ENCODE measurements at regions not wholly inside any gene's neighbourhood (a gene's known extent, or its start where the extent isn't known, plus 50 kb on each side); places are given as distances from the start of the nearest gene placed in this dataset.

- H3K4me3 Mint-ChIP-seq, result no peak overlapping the region
- no peak overlapping the region for H3K27ac Mint-ChIP-seq
- Histone ChIP-seq H3K27me3 (ENCODE audit: insufficient read depth, low read length, poor library complexity, severe bottlenecking) (no peaks in the 10 kb centered on the region), H3K36me3 (ENCODE audit: insufficient read depth, low read length) (no peaks in the 10 kb centered on the region), H3K4me3 (ENCODE audit: low read length) (no peak overlapping the region), H3K9me3 (ENCODE audit: low read length) (no peaks in the 10 kb centered on the region), H3K27ac (ENCODE audit: low read depth, low read length) (no peak overlapping the region), H3K4me1 (ENCODE audit: insufficient read depth, low read length) (no peaks in the 10 kb centered on the region)
- H3K4me1 Mint-ChIP-seq, result no peaks in the 10 kb centered on the region
- CTCF ChIA-PET, result no interaction called here
- no peaks in the 10 kb centered on the region for H3K27me3 Mint-ChIP-seq
- no peak for DNase-seq
- POLR2A ChIA-PET, result no interaction called here
- peaks cover 0 to 20% (median 4%) of the 10 kb centered on the region in 5 donors for H3K9me3 Mint-ChIP-seq
- H3K36me3 Mint-ChIP-seq, result no peaks in the 10 kb centered on the region
These were observed 336.4 kb upstream of the GRM7 start for GRCh38 chr3:6524479-6524878.

- no peaks in the 10 kb centered on the region for H3K36me3 Mint-ChIP-seq
- no peak overlapping the region for H3K4me3 Mint-ChIP-seq
- Histone ChIP-seq H3K4me3 (ENCODE audit: low read length) (no peak overlapping the region), H3K27ac (ENCODE audit: low read depth, low read length) (no peak overlapping the region), H3K4me1 (ENCODE audit: insufficient read depth, low read length) (no peaks in the 10 kb centered on the region), H3K9me3 (ENCODE audit: low read length) (no peaks in the 10 kb centered on the region), H3K27me3 (ENCODE audit: insufficient read depth, low read length, poor library complexity, severe bottlenecking) (no peaks in the 10 kb centered on the region), H3K36me3 (ENCODE audit: insufficient read depth, low read length) (no peaks in the 10 kb centered on the region)
- ChIA-PET POLR2A (no interaction called here), CTCF (no interaction called here)
- H3K27me3 Mint-ChIP-seq, result no peaks in the 10 kb centered on the region
- DNase-seq, result no peak
- no peak overlapping the region for H3K27ac Mint-ChIP-seq
- H3K4me1 Mint-ChIP-seq, result no peaks in the 10 kb centered on the region
- peaks cover 0 to 16% (median 7%) of the 10 kb centered on the region in 5 donors for H3K9me3 Mint-ChIP-seq
These were observed 334.6 kb upstream of the GRM7 start for GRCh38 chr3:6526321-6526720.

- no peaks in the 10 kb centered on the region for H3K4me1 Mint-ChIP-seq
- Histone ChIP-seq H3K27ac (ENCODE audit: low read depth, low read length) (no peak overlapping the region), H3K4me1 (ENCODE audit: insufficient read depth, low read length) (no peaks in the 10 kb centered on the region), H3K36me3 (ENCODE audit: insufficient read depth, low read length) (no peaks in the 10 kb centered on the region), H3K4me3 (ENCODE audit: low read length) (no peak overlapping the region), H3K9me3 (ENCODE audit: low read length) (no peaks in the 10 kb centered on the region), H3K27me3 (ENCODE audit: insufficient read depth, low read length, poor library complexity, severe bottlenecking) (no peaks in the 10 kb centered on the region)
- H3K27me3 Mint-ChIP-seq, result no peaks in the 10 kb centered on the region
- ChIA-PET POLR2A (no interaction called here), CTCF (no interaction called here)
- H3K4me3 Mint-ChIP-seq, result no peak overlapping the region
- peaks cover 0 to 13% (median 10%) of the 10 kb centered on the region in 5 donors for H3K9me3 Mint-ChIP-seq
- H3K36me3 Mint-ChIP-seq, result no peaks in the 10 kb centered on the region
- no peak overlapping the region for H3K27ac Mint-ChIP-seq
- no peak for DNase-seq
These were observed 334.1 kb upstream of the GRM7 start for GRCh38 chr3:6526861-6527260.

- Histone ChIP-seq H3K4me1 (ENCODE audit: insufficient read depth, low read length) (no peaks in the 10 kb centered on the region), H3K4me3 (ENCODE audit: low read length) (no peak overlapping the region), H3K36me3 (ENCODE audit: insufficient read depth, low read length) (no peaks in the 10 kb centered on the region), H3K9me3 (ENCODE audit: low read length) (no peaks in the 10 kb centered on the region), H3K27ac (ENCODE audit: low read depth, low read length) (no peak overlapping the region), H3K27me3 (ENCODE audit: insufficient read depth, low read length, poor library complexity, severe bottlenecking) (no peaks in the 10 kb centered on the region)
- DNase-seq, result no peak
- H3K4me3 Mint-ChIP-seq, result no peak overlapping the region
- H3K27me3 Mint-ChIP-seq, result no peaks in the 10 kb centered on the region
- H3K9me3 Mint-ChIP-seq, result peaks cover 3 to 15% (median 10%) of the 10 kb centered on the region in 5 donors
- POLR2A ChIA-PET, result no interaction called here
- H3K36me3 Mint-ChIP-seq, result no peaks in the 10 kb centered on the region
- CTCF ChIA-PET, result no interaction called here
- H3K4me1 Mint-ChIP-seq, result no peaks in the 10 kb centered on the region
- no peak overlapping the region for H3K27ac Mint-ChIP-seq
These were observed 332.0 kb upstream of the GRM7 start for GRCh38 chr3:6528951-6529350.

- Histone ChIP-seq H3K27me3 (ENCODE audit: insufficient read depth, low read length, poor library complexity, severe bottlenecking) (no peaks in the 10 kb centered on the region), H3K9me3 (ENCODE audit: low read length) (no peaks in the 10 kb centered on the region), H3K27ac (ENCODE audit: low read depth, low read length) (no peak overlapping the region), H3K4me3 (ENCODE audit: low read length) (no peak overlapping the region), H3K36me3 (ENCODE audit: insufficient read depth, low read length) (no peaks in the 10 kb centered on the region), H3K4me1 (ENCODE audit: insufficient read depth, low read length) (no peaks in the 10 kb centered on the region)
- DNase-seq, result no peak
- Mint-ChIP-seq H3K9me3 (peaks cover 3 to 22% (median 13%) of the 10 kb centered on the region in 5 donors), H3K4me3 (no peak overlapping the region), H3K27ac (no peak overlapping the region), H3K27me3 (no peaks in the 10 kb centered on the region), H3K4me1 (no peaks in the 10 kb centered on the region), H3K36me3 (no peaks in the 10 kb centered on the region)
- CTCF ChIA-PET, result no interaction called here
- POLR2A ChIA-PET, result no interaction called here
These were observed 329.8 kb upstream of the GRM7 start for GRCh38 chr3:6531153-6531552.

- Mint-ChIP-seq H3K27ac (no peak overlapping the region), H3K4me1 (no peaks in the 10 kb centered on the region), H3K27me3 (no peaks in the 10 kb centered on the region), H3K36me3 (no peaks in the 10 kb centered on the region), H3K4me3 (no peak overlapping the region), H3K9me3 (peaks cover 8 to 22% (median 13%) of the 10 kb centered on the region in 5 donors)
- no peak for DNase-seq
- Histone ChIP-seq H3K27ac (ENCODE audit: low read depth, low read length) (no peak overlapping the region), H3K27me3 (ENCODE audit: insufficient read depth, low read length, poor library complexity, severe bottlenecking) (no peaks in the 10 kb centered on the region), H3K4me1 (ENCODE audit: insufficient read depth, low read length) (no peaks in the 10 kb centered on the region), H3K9me3 (ENCODE audit: low read length) (no peaks in the 10 kb centered on the region), H3K36me3 (ENCODE audit: insufficient read depth, low read length) (no peaks in the 10 kb centered on the region), H3K4me3 (ENCODE audit: low read length) (no peak overlapping the region)
- POLR2A ChIA-PET, result no interaction called here
- CTCF ChIA-PET, result no interaction called here
These were observed 328.8 kb upstream of the GRM7 start for GRCh38 chr3:6532101-6532500.

GRCh38 chr3:6540981-6541380 is 319.9 kb upstream of the GRM7 start:
- H3K36me3 ChIP-seq (ENCODE audit: insufficient read depth, low read length), result no peaks in the 10 kb centered on the region
- ChIA-PET CTCF (no interaction called here), POLR2A (no interaction called here)
- H3K4me3 Mint-ChIP-seq, result no peak overlapping the region
- H3K27me3 ChIP-seq (ENCODE audit: insufficient read depth, low read length, poor library complexity, severe bottlenecking), result no peaks in the 10 kb centered on the region
- H3K9me3 ChIP-seq (ENCODE audit: low read length), result no peaks in the 10 kb centered on the region
- no peaks in the 10 kb centered on the region for H3K4me1 ChIP-seq (ENCODE audit: insufficient read depth, low read length)
- peaks cover 5 to 43% (median 18%) of the 10 kb centered on the region in 5 donors for H3K9me3 Mint-ChIP-seq
- no peaks in the 10 kb centered on the region for H3K27me3 Mint-ChIP-seq
- H3K27ac ChIP-seq (ENCODE audit: low read depth, low read length), result no peak overlapping the region
- H3K4me3 ChIP-seq (ENCODE audit: low read length), result no peak overlapping the region
- no peak for DNase-seq
- H3K27ac Mint-ChIP-seq, result no peak overlapping the region
- no peaks in the 10 kb centered on the region for H3K4me1 Mint-ChIP-seq
- no peaks in the 10 kb centered on the region for H3K36me3 Mint-ChIP-seq

- DNase-seq, result no peak
- ChIA-PET POLR2A (no interaction called here), CTCF (no interaction called here)
- H3K4me3 ChIP-seq (ENCODE audit: low read length), result no peak overlapping the region
- H3K36me3 Mint-ChIP-seq, result no peaks in the 10 kb centered on the region
- no peaks in the 10 kb centered on the region for H3K27me3 ChIP-seq (ENCODE audit: insufficient read depth, low read length, poor library complexity, severe bottlenecking)
- H3K4me1 Mint-ChIP-seq, result no peaks in the 10 kb centered on the region
- H3K9me3 ChIP-seq (ENCODE audit: low read length), result no peaks in the 10 kb centered on the region
- H3K27ac Mint-ChIP-seq, result no peak overlapping the region
- H3K27me3 Mint-ChIP-seq, result no peaks in the 10 kb centered on the region
- H3K27ac ChIP-seq (ENCODE audit: low read depth, low read length), result no peak overlapping the region
- H3K36me3 ChIP-seq (ENCODE audit: insufficient read depth, low read length), result no peaks in the 10 kb centered on the region
- no peaks in the 10 kb centered on the region for H3K4me1 ChIP-seq (ENCODE audit: insufficient read depth, low read length)
- H3K9me3 Mint-ChIP-seq, result peaks cover 5 to 36% (median 11%) of the 10 kb centered on the region in 5 donors
- no peak overlapping the region for H3K4me3 Mint-ChIP-seq
These were observed 318.1 kb upstream of the GRM7 start for GRCh38 chr3:6542795-6543194.

GRCh38 chr3:6549296-6549695 is 311.6 kb upstream of the GRM7 start:
- Mint-ChIP-seq H3K27ac (no peak overlapping the region), H3K9me3 (peaks cover 5 to 16% (median 10%) of the 10 kb centered on the region in 5 donors), H3K4me3 (no peak overlapping the region), H3K36me3 (no peaks in the 10 kb centered on the region), H3K27me3 (no peaks in the 10 kb centered on the region), H3K4me1 (no peaks in the 10 kb centered on the region)
- ChIA-PET POLR2A (no interaction called here), CTCF (no interaction called here)
- H3K4me3 ChIP-seq (ENCODE audit: low read length), result no peak overlapping the region
- H3K9me3 ChIP-seq (ENCODE audit: low read length), result no peaks in the 10 kb centered on the region
- H3K36me3 ChIP-seq (ENCODE audit: insufficient read depth, low read length), result no peaks in the 10 kb centered on the region
- no peaks in the 10 kb centered on the region for H3K4me1 ChIP-seq (ENCODE audit: insufficient read depth, low read length)
- H3K27me3 ChIP-seq (ENCODE audit: insufficient read depth, low read length, poor library complexity, severe bottlenecking), result no peaks in the 10 kb centered on the region
- H3K27ac ChIP-seq (ENCODE audit: low read depth, low read length), result no peak overlapping the region
- DNase-seq, result no peak
